ENCODE measurements at regions not wholly inside any gene's neighbourhood (a gene's known extent, or its start where the extent isn't known, plus 50 kb on each side); places are given as distances from the start of the nearest gene placed in this dataset.
"Not testable (repeated sequence)": the region's sequence is repeated elsewhere in the genome, so short reads cannot be mapped to it uniquely, and the experiment has no call there.

DNA sequence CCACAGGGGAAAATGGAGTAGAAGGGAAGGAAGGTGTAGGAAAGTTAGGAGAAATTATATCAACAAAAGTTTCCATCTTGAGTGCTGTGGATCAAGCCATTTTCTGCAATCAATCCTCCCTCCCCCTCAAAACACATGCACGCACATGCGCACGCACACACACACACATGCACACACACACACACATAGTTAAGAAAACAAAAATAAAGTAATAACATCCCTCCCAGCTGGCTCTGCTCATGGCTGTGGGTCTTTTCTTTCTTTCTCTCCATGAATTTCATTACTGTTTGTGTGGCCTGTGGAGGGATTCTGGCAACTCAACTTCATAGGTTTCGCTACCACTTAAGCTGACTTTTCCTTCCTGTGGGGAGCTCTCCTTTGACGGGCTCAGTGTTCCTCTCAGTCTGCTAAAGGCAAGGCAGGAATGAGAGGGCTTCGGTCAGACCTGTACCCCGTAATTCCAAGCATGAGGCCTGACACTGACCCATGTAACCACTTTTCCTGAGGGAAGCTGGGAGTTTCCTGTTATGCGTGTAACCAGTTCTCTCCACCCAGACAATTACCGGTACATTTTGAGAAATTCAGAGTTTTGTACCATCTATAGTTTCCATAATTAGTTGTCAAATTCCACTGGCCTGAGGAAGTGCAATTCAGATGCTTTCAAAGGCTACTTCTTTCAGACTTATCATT is 79.8 kb downstream of the ZNF92 start:
- DNase-seq (ENCODE audit: low spot score): no peak
- intact Hi-C loops (cut with DNase I): no loop called here

DNA sequence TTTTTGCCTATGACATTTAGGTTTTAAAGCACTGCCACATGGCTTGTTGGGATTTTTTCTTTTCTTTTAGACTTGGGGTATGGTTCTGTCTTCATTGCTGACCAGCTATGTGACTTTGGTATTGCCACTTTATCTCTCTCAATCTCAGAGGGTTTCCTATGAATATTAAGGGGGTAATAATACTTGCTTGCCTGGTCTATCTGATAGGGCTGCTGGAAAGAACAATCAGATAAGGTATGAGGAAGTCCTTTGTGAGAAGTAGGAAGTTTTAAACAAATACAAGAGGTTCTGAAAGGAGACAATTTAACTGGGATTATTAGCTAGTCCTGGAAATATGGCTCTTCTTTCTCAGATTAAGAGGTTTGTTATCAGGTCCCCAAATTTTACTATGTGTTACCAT is 80.8 kb downstream of the ZNF92 start:
- intact Hi-C loops (cut with DNase I): no loop called here
- no peak for DNase-seq (ENCODE audit: low spot score)

DNA sequence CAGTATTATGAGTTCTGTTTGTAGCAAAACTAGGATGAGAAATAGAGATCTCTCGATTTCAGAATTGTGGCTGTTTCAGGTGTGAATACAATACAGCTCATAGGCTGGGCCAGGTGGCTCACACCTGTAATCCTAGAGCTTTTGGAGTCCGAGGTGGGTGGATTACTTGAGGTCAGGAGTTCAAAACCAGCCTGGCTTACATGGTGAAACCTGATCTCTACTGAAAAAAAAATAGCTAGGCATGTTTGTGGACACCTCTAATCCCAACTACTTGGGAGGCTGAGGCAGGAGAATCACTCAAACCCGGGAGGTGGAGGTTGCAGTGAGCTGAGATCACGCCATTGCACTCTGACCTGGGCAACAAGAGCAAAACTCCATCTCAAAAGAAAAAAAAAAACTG is 81.4 kb downstream of the ZNF92 start:
- intact Hi-C loops (cut with DNase I): not testable (repeated sequence)

DNA sequence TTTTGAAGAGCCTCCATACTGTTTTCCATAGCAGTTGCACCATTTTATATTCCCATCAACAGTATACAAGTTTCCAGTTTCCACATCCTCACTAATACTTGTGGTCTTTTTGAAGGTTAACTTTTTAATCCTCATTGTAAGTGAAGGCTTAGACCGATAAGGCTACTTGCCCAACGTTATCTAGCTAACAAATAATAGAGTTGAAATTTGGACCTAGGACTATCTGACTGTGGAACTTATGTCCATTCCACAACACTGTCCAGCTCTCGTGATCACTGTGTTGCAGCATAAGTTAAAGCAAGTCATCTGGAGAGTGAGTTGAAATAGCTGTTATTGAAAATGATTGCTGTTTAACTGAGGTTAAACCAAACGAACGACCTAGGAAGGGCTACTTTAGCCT is 84.0 kb downstream of the ZNF92 start:
- intact Hi-C loops (cut with DNase I): no loop called here
- no peak for DNase-seq (ENCODE audit: low spot score)

More for the DNA sequence above, 81.4 kb downstream of the ZNF92 start:
- DNase-seq (ENCODE audit: low spot score): not testable (repeated sequence)

DNA sequence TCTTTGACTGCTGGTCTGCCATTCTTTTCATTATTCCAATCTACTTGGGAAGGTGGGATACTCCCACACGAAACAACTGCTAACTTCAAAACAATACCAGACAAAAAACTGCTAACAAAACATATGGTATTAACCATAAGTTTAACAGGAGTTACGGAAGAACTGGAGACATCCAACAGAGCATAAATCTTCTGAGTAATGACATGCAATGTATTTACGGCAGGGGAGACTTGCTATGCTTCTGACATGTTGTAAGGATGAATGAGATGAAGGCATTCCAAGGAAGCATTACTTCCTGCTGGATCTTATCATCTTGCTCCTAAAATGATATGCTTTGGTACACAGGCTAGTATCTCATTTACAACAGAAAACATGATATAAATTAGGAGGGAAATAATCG is 85.8 kb downstream of the ZNF92 start:
- intact Hi-C loops (cut with DNase I): no loop called here

DNA sequence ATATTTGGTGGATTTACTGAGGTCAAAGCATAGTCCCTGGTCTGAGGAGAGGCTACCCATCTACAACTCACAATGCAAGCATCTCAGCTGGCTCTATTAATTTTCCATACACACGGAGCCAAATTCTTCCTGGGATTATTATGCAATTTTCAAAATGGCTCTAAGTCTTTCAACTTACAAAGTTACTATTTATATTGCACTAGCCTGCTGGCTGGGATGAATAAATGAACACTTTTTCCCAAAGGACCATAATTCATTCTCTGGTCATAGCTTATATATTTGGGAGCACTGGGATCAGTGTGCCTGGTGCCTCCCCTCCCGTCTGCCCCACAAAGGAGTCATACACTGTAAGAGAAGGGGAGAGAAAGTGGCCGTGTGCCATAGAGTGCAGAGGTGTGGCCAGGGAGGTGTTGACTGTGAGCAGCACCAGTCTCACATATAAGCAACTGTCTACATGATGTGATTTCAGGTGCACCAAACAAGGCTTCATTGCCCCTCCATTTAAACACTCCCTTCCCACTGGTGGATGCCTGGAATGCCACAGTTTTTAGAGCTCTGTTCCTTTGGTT is 88.6 kb downstream of the ZNF92 start:
- intact Hi-C loops (cut with DNase I): no loop called here
- no peak for DNase-seq (ENCODE audit: low spot score)

More for the DNA sequence above, 85.8 kb downstream of the ZNF92 start:
- DNase-seq (ENCODE audit: low spot score): no peak

DNA sequence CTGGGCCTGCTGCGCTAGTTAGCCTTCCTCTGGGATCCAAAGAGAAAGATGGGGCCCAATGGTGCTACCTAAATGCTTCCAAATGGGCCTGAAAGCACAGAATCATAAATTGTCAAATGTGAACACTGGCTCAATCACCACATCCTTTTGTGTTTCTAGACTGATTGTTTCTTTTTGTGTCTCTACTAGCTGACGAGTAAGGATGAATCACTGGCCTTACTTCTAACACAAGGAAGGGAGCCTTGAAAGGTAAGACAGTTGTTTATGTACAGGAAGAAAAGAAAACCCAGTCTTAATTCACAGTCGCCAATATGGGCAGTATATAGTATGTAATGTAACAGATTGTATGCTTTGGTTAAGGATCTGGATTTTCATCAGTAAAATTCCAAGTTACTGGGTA is 89.5 kb downstream of the ZNF92 start:
- intact Hi-C loops (cut with DNase I): no loop called here
- no peak for DNase-seq (ENCODE audit: low spot score)

DNA sequence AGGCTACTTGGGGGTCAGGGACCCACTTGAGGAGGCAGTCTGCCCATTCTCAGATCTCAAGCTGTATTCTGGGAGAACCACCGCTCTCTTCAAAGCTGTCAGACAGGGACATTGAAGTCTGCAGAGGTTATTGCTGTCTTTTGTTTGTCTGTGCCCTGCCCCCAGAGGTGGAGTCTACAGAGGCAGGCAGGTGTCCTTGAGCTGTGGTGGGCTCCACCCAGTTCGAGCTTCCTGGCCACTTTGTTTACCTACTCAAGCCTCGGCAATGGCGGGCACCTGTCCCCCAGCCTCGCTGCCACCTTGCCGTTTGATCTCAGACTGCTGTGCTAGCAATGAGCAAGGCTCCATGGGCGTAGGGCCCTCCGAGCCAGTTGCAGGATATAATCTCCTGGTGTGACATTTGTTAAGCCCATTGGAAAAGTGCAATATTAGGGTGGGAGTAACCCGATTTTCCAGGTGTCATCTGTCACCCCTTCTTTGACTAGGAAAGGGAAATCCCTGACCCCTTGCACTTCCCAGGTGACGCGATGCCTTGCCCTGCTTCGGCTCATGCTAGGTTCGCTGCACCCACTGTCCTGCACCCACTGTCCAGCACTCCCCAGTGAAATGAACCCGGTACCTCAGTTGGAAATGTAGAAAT is 96.4 kb downstream of the ZNF92 start:
- intact Hi-C loops (cut with DNase I); DNase-seq (ENCODE audit: low spot score): not testable (repeated sequence)

DNA sequence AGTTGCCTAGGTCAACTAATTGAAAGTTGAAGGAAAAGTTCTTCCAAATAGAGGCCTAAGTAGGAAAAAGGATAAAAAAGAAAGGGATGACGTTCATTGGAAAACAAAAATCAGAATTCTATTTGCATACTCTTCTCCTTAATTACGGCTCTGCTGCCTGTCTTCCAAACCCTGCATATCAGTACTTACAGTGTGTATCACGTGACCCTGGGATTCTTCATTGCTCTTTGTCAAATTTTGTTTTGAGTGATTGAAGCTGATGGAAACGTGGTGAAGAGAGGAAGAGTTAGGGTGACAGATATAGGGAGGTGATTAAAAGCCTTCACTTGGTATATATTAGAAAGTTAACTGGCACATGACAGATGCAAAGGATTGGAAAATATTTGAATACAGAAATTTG is 97.9 kb downstream of the ZNF92 start:
- intact Hi-C loops (cut with DNase I): no loop called here
- DNase-seq (ENCODE audit: low spot score): no peak

DNA sequence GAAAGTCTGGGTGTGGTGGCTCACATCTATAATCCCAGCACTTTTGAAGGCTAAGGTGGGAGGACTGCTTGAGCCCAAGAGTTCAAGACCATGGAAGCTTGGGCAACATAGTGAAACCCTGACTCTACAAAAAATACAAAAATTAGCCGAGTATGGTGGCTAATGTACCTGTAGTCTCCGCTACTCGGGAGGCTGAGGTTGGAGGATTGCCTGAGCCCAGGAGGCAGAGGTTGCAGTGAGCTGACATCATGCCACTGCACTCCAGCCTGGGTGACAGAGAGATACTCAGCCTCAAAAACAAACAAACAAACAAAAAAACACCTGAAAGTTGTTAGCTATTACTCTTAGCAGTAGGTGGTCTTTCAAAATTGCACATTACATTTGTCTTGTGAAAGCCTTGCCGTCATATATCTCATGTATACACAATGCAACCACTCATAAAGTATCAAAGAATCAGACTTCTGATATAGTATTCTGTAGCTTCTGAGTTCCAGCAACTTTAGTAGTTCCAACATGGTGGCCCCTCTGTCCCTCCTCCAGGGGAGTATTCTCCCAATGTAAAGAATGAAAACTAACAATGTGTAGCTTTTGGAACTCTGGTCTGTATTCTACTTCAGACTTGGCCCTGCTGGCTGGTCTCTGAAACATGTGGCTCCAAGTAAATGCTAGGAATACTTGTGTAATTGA is 101.5 kb downstream of the ZNF92 start:
- intact Hi-C loops (cut with DNase I): no loop called here
- DNase-seq (ENCODE audit: low spot score): no peak

DNA sequence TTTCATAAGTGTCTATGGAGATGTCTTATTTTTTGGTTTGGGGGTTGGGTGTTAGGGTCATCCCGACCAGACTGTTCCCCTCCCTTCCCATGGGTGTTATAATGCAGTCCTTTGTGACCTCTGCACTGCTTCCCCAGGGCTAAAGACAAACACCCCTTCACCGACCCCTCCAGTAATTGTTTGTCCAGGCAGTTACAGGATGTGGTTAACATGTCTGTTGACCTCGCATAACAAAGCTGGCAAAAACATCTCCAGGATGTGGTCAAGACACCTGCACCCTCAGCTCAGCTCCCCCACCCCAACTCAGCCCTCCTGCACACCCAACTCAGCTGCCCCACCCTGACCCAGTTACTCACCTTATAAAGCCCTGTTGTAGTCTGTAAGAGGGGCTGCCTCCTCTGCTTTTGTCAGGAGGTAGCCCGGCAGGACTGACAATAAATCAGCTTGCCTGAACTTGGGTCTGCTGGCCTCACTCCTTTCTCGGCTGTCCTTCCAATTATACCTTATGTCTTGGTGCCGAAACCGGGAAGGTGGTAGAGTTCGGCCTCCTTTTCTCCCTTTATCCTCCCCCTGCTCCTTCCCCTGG is 102.2 kb downstream of the ZNF92 start:
- intact Hi-C loops (cut with DNase I): no loop called here

DNA sequence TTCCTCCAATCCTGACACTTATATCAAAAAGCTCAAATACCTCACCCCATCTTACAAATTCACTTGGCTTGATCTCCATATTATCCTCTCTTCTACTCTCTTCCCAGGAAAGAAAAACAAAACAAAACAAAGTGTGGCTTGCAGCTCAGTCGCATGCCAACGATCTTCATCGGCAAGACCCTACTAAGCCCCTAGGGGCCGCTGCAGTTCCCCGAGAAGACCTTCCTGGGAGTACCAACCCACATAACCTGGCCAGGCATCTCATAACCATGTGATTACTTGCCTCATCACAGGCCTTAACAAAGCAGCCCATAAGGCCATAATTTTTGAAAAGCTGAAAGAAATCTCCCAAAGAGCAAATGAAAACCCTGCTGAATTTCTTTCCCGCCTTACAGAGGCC is 103.7 kb downstream of the ZNF92 start:
- DNase-seq (ENCODE audit: low spot score): no peak
- intact Hi-C loops (cut with DNase I): no loop called here

More for the DNA sequence above, 102.2 kb downstream of the ZNF92 start:
- DNase-seq (ENCODE audit: low spot score): no peak

DNA sequence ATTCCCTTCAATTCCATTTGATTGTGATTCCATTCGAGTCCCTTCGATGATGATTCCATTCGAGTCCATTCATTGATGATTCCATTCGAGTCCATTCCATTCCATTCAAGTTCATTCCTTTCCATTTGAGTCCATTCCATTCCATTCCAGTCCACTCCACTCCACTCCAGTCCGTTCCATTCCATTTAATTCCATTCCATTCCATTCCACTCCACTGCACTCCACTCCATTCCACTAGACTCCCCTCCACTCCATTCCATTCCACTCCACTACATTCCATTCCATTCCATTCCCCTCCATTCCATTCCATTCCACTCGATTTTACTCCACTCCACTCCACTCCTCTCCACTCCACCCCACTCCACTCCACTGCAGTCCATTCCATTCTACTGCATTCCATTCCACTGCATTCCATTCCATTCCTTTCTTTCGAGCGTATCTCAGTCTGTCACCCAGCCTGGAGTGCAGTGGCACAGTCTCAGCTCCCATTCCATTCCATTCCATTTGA is 115.7 kb downstream of the ZNF92 start:
- no peak for DNase-seq (ENCODE audit: low spot score)
- intact Hi-C loops (cut with DNase I): no loop called here

DNA sequence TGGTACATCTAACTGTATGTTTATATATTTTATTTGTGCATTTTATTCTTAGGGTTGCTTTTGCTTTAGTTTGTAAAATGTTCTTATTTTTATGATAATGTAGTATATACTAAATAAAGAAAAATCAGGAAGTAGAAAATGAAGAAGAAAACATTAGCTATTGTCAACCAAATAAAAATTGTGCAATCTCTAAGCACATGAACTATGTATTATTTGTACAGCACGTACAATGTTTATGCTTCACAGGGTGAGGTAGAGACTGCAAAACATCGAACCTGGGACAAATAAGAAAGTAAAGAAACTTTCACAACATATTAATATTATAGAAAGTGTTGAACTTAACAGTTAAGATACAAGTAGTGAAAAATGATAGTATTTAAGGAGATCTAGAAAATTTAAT is 123.0 kb downstream of the ZNF92 start:
- intact Hi-C loops (cut with DNase I); DNase-seq (ENCODE audit: low spot score): not testable (repeated sequence)

DNA sequence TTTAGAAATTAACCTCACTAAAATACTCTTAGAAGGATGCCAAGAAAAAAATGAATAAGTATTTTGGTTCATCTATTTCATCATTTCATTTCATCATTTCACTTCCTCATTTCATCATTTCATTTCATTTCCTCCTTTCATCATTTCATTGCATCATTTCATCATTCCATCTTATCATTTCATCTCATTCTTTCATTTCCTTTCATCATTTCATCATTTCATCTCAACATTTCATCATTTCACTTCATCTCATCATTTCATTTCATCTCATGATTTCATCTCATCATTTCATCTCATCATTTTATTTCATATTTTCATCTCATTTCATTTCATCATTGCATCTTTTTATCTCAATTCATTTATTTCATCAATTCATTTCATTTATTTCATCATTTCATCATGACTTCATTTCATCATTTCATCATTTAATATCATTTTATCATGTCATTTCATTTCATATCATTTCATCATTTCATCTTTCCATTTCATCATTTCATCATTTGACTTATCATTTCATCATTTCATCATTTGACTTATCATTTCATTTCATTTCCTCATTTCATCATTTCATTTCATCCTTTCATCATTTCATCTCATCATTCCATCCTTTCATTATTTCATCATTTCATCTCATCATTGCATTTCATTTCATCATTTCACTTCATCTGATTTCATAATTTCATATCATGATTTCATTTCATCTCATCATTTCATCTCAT is 129.9 kb downstream of the ZNF92 start:
- intact Hi-C loops (cut with DNase I): no loop called here
- DNase-seq (ENCODE audit: low spot score): no peak

DNA sequence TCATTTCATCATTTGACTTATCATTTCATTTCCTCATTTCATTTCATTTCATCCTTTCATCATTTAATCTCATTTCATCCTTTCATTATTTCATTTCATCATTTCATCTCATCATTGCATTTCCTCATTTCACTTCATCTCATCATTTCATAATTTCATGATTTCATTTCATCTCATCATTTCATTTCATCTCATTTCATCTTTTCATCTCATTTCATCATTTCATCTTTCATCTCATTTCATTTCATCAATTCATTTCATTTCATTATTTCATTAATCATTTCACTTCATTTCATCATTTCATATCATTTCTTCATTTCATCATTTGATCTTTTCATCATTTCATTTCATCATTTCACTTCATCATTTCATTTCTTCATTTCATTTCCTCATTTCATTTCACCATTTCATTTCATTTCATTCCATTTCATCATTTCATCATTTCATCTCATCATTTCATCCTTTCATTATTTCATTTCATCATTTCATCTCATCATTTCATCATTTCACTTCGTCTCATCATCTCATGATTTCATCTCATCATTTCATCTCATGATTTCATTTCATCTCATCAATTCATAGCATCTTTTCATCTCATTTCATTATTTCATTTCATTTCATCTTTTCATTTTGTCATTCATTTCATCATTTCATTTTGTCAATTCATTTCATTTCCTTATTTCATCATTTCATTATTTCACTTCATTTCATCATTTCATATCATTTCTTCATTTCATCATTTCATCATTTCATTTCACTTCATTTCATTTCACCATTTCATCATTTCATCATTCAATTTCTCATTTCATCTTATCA is 131.1 kb downstream of the ZNF92 start:
- DNase-seq (ENCODE audit: low spot score); intact Hi-C loops (cut with DNase I): not testable (repeated sequence)

DNA sequence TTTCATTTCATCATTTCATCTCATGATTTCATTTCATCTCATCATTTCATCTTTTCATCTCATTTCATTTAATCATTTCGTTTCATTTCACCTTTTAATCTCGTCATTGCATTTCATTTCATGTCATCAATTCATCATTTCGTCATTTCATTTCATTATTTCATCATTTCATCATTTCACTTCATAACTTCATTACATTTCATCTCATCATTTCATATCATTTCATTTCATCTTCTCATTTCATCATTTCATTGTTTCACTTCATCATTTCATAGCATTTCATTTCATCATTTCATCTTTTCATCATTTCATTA is 131.6 kb downstream of the ZNF92 start:
- DNase-seq (ENCODE audit: low spot score); intact Hi-C loops (cut with DNase I): not testable (repeated sequence)

DNA sequence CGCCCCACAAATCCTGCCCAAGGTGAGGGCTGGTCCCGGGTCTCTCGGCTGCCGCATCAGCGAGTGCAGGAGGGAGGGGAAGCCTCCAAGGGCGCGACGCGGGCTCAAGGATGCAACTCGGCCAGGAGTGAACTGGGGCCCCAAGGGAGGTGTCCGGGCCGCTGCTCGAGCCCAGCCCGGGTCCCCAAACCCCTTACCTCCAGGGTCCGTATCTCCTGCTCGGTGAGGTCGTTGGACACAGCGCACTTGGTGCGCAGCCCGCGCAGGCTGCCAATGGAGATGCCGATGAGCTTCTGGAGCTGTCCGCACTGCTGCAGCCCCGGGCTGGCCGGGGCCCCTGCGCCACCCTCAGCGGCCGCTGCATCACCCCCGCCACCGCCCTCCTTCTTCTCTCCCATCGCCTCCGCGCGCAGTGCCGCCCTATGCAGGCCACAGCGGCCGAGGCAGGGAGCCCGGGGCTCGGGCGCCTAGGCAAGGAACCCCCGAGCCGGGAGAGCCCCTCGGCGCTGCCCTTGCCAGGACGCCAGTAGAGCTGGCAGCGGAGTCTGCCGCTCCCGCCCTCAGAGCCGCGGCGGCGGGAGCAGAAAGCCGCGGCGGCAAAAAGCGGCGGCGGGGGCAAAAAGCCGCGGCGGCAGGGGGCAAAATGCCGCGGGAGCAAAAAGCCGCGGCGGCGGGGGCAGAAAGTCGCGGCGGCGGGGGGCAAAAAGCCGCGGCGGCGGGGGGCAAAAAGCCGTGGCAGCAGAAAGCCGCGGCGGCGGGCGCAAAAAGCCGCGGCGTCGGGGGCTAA is 135.1 kb downstream of the ZNF92 start:
- intact Hi-C loops (cut with DNase I); DNase-seq (ENCODE audit: low spot score): not testable (repeated sequence)
